ENCODE measurements at regions not wholly inside any gene's neighbourhood (a gene's known extent, or its start where the extent isn't known, plus 50 kb on each side); places are given as distances from the start of the nearest gene placed in this dataset.

- TF ChIP-seq SPI1 (IDR thresholded peaks at IDR 0.05; ENCODE audit: borderline replicate concordance, low read depth), result no peak
- no peak for TF ChIP-seq REST (IDR thresholded peaks at IDR 0.05; ENCODE audit: insufficient replicate concordance, low read depth)
- no peak for TF ChIP-seq CTCF (IDR thresholded peaks at IDR 0.05; ENCODE audit: insufficient read depth, low read length)
- TF ChIP-seq GABPA (IDR thresholded peaks at IDR 0.05; ENCODE audit: low read depth), result no peak
- no peak for TF ChIP-seq POLR2AphosphoS5 (IDR thresholded peaks at IDR 0.05; ENCODE audit: low read depth)
- Histone ChIP-seq H3K27ac (replicated peaks) (no peak overlapping the region), H3K27me3 (ENCODE audit: insufficient read depth, poor library complexity, severe bottlenecking) (no peaks in the 10 kb centered on the region), H3K4me3 (replicated peaks; ENCODE audit: insufficient read depth, low read length) (no peak overlapping the region)
- DNase-seq (ENCODE audit: low read depth in 1 of 2, low spot score in 1 of 2), result no peak
These were observed 437.2 kb downstream of the PCNX1 start for GRCh38 chr14:71344506-71344905.

- Histone ChIP-seq H3K27ac (replicated peaks) (no peak overlapping the region), H3K4me3 (replicated peaks; ENCODE audit: insufficient read depth, low read length) (no peak overlapping the region), H3K27me3 (ENCODE audit: insufficient read depth, poor library complexity, severe bottlenecking) (no peaks in the 10 kb centered on the region)
- DNase-seq (ENCODE audit: low read depth in 1 of 2, low spot score in 1 of 2), result no peak
- TF ChIP-seq GABPA (IDR thresholded peaks at IDR 0.05; ENCODE audit: low read depth) (no peak), REST (IDR thresholded peaks at IDR 0.05; ENCODE audit: insufficient replicate concordance, low read depth) (no peak), CTCF (IDR thresholded peaks at IDR 0.05; ENCODE audit: insufficient read depth, low read length) (no peak), SPI1 (IDR thresholded peaks at IDR 0.05; ENCODE audit: borderline replicate concordance, low read depth) (no peak), POLR2AphosphoS5 (IDR thresholded peaks at IDR 0.05; ENCODE audit: low read depth) (no peak)
These were observed 439.4 kb downstream of the PCNX1 start for GRCh38 chr14:71346685-71347084.

- DNase-seq (ENCODE audit: low read depth in 1 of 2, low spot score in 1 of 2), result no peak
- H3K27ac ChIP-seq (replicated peaks), result no peak overlapping the region
- no peak overlapping the region for H3K4me3 ChIP-seq (replicated peaks; ENCODE audit: insufficient read depth, low read length)
- H3K27me3 ChIP-seq (ENCODE audit: insufficient read depth, poor library complexity, severe bottlenecking), result no peaks in the 10 kb centered on the region
- no peak for TF ChIP-seq POLR2AphosphoS5 (IDR thresholded peaks at IDR 0.05; ENCODE audit: low read depth)
- no peak for TF ChIP-seq SPI1 (IDR thresholded peaks at IDR 0.05; ENCODE audit: borderline replicate concordance, low read depth)
- no peak for TF ChIP-seq REST (IDR thresholded peaks at IDR 0.05; ENCODE audit: insufficient replicate concordance, low read depth)
- no peak for TF ChIP-seq CTCF (IDR thresholded peaks at IDR 0.05; ENCODE audit: insufficient read depth, low read length)
- no peak for TF ChIP-seq GABPA (IDR thresholded peaks at IDR 0.05; ENCODE audit: low read depth)
These were observed 441.1 kb downstream of the PCNX1 start for GRCh38 chr14:71348394-71348793.
